OCI-LY1 (cell line): ENCODE measurements at regions not wholly inside any gene's neighbourhood (a gene's known extent, or its start where the extent isn't known, plus 50 kb on each side); places are given as distances from the start of the nearest gene placed in this dataset.

Experiments used
- EZH2 ChIP-seq: fragments of 200-600 bp; sonication (generic), shearing (Covaris generic); IDR thresholded peaks from 2 replicates; pipeline ENCODE4 v1.8.0; 2017; ENCODE audit warnings: borderline replicate concordance, mixed run types, mild to moderate bottlenecking, antibody characterized with exemption, low read length, moderate library complexity, mixed read lengths
- TF ChIP-seq, protein P1 (sequence below): fragments of 200-600 bp; sonication (generic), shearing (Covaris generic); IDR thresholded peaks from 2 replicates; pipeline ENCODE4 v1.5.1; 2017; ENCODE audit warnings: mild to moderate bottlenecking, antibody characterized with exemption, low read length, moderate library complexity, mixed read lengths

DNA sequence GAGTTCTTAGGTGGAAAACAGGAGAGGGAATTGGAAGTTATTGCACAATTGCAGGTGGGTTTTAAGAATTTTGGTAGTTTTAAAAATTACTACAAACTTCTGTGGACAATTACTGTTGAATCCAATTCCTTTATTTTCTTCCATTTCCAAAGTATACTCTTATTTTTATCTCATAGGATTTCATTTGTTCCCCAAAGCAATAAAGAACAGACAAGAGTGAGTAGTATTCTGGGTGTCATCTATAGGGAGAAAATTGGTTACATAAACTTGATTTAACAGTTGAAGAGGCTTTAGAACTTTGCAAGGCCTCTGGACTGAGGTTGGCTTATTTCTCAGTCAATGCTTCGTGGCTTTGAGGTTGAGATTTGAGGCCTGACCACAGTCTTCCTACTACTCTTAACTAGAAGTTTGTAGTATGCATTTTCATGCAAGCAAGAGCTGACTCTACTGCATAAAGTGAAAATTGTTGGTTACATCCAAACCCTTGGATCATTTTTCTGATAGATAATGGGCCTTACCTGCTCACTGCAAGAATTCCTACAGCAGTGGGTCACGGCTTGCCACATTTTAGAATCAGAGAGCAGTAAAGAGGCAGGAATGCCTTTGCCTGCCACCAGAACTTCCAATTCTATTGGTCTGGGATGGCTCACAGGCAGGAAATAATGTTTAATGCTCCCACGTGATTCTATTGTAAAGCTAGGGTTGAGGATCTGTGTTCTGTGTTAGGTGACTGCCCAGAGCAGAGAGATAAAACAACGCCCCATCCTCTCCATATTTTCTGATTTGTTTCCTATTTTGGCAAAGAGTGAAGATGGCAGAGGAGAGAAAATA lies 270.5 kb downstream of the TTC6 start:
- TF ChIP-seq, protein P1, sequence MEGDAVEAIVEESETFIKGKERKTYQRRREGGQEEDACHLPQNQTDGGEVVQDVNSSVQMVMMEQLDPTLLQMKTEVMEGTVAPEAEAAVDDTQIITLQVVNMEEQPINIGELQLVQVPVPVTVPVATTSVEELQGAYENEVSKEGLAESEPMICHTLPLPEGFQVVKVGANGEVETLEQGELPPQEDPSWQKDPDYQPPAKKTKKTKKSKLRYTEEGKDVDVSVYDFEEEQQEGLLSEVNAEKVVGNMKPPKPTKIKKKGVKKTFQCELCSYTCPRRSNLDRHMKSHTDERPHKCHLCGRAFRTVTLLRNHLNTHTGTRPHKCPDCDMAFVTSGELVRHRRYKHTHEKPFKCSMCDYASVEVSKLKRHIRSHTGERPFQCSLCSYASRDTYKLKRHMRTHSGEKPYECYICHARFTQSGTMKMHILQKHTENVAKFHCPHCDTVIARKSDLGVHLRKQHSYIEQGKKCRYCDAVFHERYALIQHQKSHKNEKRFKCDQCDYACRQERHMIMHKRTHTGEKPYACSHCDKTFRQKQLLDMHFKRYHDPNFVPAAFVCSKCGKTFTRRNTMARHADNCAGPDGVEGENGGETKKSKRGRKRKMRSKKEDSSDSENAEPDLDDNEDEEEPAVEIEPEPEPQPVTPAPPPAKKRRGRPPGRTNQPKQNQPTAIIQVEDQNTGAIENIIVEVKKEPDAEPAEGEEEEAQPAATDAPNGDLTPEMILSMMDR, result no peak
- TF ChIP-seq EZH2, result no peak
